Neural progenitor cell (in vitro differentiated cells): ENCODE measurements at regions not wholly inside any gene's neighbourhood (a gene's known extent, or its start where the extent isn't known, plus 50 kb on each side); places are given as distances from the start of the nearest gene placed in this dataset.

Source experiments
- CTCF ChIP-seq: fragments of 200-600 bp; sonication (generic); IDR thresholded peaks from 2 replicates; pipeline ENCODE4 v1.5.1; 2017; ENCODE audit warnings: antibody characterized with exemption, mild to moderate bottlenecking
- EZH2 ChIP-seq: fragments of 200-600 bp; sonication (generic); IDR thresholded peaks from 2 replicates; pipeline ENCODE4 v1.6.1; 2017; ENCODE audit warnings: antibody characterized with exemption, mild to moderate bottlenecking, moderate library complexity

- TF ChIP-seq CTCF (no peak), EZH2 (no peak)
These were observed 285.1 kb upstream of the MMADHC start for GRCh38 chr2:149872638-149873150.
